ENCODE measurements at regions not wholly inside any gene's neighbourhood (a gene's known extent, or its start where the extent isn't known, plus 50 kb on each side); places are given as distances from the start of the nearest gene placed in this dataset.

DNA sequence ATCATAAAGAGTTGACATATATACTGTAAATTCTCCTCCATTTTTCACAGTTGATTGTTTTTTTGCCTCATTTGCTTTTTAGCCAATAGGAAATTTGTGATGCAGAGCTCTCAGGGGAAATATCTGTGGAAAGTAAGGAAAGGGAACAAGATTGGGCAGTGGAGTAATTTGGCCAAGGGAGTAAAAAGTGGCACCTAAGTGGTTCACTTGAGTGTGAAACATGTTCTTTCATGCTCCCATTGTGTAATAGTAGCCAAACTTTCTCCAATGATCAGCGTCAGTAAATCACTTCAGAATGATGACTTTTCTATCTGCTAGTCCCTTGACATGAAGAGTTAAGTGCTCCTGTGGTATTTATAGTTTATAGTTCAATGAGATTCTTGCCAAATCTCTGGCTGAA is 141.9 kb upstream of the KCNJ3 start:
- Histone ChIP-seq H3K9me2 (replicated peaks; ENCODE audit: insufficient read depth) (no peaks in the 10 kb centered on the region), H4K20me1 (ENCODE audit: insufficient read depth, poor library complexity, severe bottlenecking) (no peaks in the 10 kb centered on the region), H2AFZ (no peak overlapping the region), H3K79me2 (no peaks in the 10 kb centered on the region), H3K27me3 (no peaks in the 10 kb centered on the region), H3K4me2 (no peak overlapping the region), H3K9me3 (ENCODE audit: low read depth) (no peaks in the 10 kb centered on the region), H3K4me1 (ENCODE audit: insufficient read depth) (no peaks in the 10 kb centered on the region), H3K36me3 (replicated peaks; ENCODE audit: insufficient read depth, low read depth) (no peaks in the 10 kb centered on the region), H3K27ac (no peak overlapping the region), H3K4me3 (no peak overlapping the region)
- no peak for DNase-seq (ENCODE audit: low spot score)
- TF ChIP-seq EZH2phosphoT487 (IDR thresholded peaks at IDR 0.05; ENCODE audit: low read depth, severe bottlenecking, unreplicated experiment): no peak
- no peak for TF ChIP-seq EZH2 (IDR thresholded peaks at IDR 0.05; ENCODE audit: borderline replicate concordance)
- TF ChIP-seq, protein P1, sequence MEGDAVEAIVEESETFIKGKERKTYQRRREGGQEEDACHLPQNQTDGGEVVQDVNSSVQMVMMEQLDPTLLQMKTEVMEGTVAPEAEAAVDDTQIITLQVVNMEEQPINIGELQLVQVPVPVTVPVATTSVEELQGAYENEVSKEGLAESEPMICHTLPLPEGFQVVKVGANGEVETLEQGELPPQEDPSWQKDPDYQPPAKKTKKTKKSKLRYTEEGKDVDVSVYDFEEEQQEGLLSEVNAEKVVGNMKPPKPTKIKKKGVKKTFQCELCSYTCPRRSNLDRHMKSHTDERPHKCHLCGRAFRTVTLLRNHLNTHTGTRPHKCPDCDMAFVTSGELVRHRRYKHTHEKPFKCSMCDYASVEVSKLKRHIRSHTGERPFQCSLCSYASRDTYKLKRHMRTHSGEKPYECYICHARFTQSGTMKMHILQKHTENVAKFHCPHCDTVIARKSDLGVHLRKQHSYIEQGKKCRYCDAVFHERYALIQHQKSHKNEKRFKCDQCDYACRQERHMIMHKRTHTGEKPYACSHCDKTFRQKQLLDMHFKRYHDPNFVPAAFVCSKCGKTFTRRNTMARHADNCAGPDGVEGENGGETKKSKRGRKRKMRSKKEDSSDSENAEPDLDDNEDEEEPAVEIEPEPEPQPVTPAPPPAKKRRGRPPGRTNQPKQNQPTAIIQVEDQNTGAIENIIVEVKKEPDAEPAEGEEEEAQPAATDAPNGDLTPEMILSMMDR (IDR thresholded peaks at IDR 0.05; ENCODE audit: poor library complexity): no peak
- WGBS (ENCODE audit: low lambda C conversion rate, missing lambda C conversion rate): 79% methylated on average over 1 of the region's 1 CpG

DNA sequence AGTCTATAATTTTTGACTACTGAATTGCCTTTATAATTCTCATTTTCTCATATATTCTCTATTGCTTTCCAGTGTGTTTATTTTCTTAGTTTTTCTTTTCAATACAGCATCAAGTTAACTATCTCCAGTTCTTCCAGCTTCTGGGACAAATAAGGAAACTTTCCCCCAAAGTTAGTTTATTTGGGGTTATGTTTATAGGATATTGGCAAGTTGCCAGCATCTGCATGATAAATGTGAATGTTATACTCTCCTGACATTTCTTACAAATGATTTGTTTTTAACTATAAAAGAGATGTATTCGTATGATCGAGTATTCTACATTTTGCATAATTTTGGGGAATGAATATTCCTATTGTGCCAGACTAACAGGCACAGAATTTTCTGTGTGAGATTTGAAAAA is 140.6 kb upstream of the KCNJ3 start:
- H2AFZ ChIP-seq: no peak overlapping the region
- H3K4me2 ChIP-seq: no peak overlapping the region
- no peak overlapping the region for H3K4me3 ChIP-seq
- DNase-seq (ENCODE audit: low spot score): no peak
- no peak overlapping the region for H3K27ac ChIP-seq
- no peaks in the 10 kb centered on the region for H3K27me3 ChIP-seq
- TF ChIP-seq EZH2 (IDR thresholded peaks at IDR 0.05; ENCODE audit: borderline replicate concordance) (no peak), EZH2phosphoT487 (IDR thresholded peaks at IDR 0.05; ENCODE audit: low read depth, severe bottlenecking, unreplicated experiment) (no peak)
- TF ChIP-seq, protein P1 (IDR thresholded peaks at IDR 0.05; ENCODE audit: poor library complexity): no peak
- H3K9me3 ChIP-seq (ENCODE audit: low read depth): no peaks in the 10 kb centered on the region
- 91% methylated on average over 2 of the region's 2 CpGs for WGBS (ENCODE audit: low lambda C conversion rate, missing lambda C conversion rate)
- no peaks in the 10 kb centered on the region for H3K9me2 ChIP-seq (replicated peaks; ENCODE audit: insufficient read depth)
- H3K36me3 ChIP-seq (replicated peaks; ENCODE audit: insufficient read depth, low read depth): no peaks in the 10 kb centered on the region
- no peaks in the 10 kb centered on the region for H4K20me1 ChIP-seq (ENCODE audit: insufficient read depth, poor library complexity, severe bottlenecking)
- no peaks in the 10 kb centered on the region for H3K79me2 ChIP-seq
- H3K4me1 ChIP-seq (ENCODE audit: insufficient read depth): no peaks in the 10 kb centered on the region

DNA sequence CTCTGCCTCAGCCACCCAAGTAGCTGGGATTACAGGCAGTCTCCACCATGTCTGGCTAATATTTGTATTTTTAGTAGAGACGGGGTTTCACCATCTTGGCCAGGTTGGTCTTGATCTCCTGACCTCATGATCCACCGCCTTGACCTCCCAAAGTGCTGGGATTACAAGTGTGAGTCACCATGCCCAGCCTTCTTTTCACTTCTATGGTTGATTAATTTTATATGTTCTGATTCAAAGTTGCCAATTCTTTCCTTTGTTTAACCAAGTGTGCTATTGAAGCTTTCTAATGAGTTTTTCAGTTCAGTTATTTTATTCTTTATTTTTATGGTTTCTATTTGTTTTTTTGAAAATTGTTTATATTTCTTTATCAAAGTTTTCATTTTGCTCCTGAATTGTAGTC is 133.1 kb upstream of the KCNJ3 start:
- Histone ChIP-seq H3K4me2 (no peak overlapping the region), H3K79me2 (no peaks in the 10 kb centered on the region), H3K4me3 (no peak overlapping the region), H3K27me3 (no peaks in the 10 kb centered on the region), H3K27ac (no peak overlapping the region), H3K9me2 (replicated peaks; ENCODE audit: insufficient read depth) (no peaks in the 10 kb centered on the region), H3K9me3 (ENCODE audit: low read depth) (no peaks in the 10 kb centered on the region), H4K20me1 (ENCODE audit: insufficient read depth, poor library complexity, severe bottlenecking) (no peaks in the 10 kb centered on the region), H3K4me1 (ENCODE audit: insufficient read depth) (no peaks in the 10 kb centered on the region), H3K36me3 (replicated peaks; ENCODE audit: insufficient read depth, low read depth) (no peaks in the 10 kb centered on the region), H2AFZ (no peak overlapping the region)
- no peak for TF ChIP-seq EZH2phosphoT487 (IDR thresholded peaks at IDR 0.05; ENCODE audit: low read depth, severe bottlenecking, unreplicated experiment)
- TF ChIP-seq EZH2 (IDR thresholded peaks at IDR 0.05; ENCODE audit: borderline replicate concordance): no peak
- TF ChIP-seq, protein P1 (IDR thresholded peaks at IDR 0.05; ENCODE audit: poor library complexity): no peak
- WGBS (ENCODE audit: low lambda C conversion rate, missing lambda C conversion rate): 94% methylated on average over 2 of the region's 2 CpGs
- no peak for DNase-seq (ENCODE audit: low spot score)

DNA sequence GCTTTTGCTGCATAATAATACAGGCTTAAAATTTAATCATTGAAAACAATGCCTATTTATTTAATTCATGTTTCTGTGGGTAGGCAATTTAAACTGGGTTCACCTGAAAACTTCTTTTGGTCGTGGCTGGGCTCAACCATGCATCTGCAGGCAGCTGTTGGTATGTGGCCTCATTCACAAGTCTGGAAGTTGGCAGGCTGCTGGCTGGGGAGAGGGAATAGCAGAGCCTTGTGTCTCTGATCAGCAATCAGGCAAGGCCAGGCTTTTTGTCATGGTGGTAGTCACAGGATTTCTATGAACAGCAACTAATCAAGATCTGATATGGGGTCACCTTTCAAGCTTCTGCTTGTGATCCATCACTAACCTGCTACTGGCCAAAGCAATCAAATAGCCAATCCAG is 130.1 kb upstream of the KCNJ3 start:
- H2AFZ ChIP-seq: no peak overlapping the region
- no peak overlapping the region for H3K4me2 ChIP-seq
- TF ChIP-seq EZH2 (IDR thresholded peaks at IDR 0.05; ENCODE audit: borderline replicate concordance) (no peak), EZH2phosphoT487 (IDR thresholded peaks at IDR 0.05; ENCODE audit: low read depth, severe bottlenecking, unreplicated experiment) (no peak)
- TF ChIP-seq, protein P1 (IDR thresholded peaks at IDR 0.05; ENCODE audit: poor library complexity): no peak
- H3K9me3 ChIP-seq (ENCODE audit: low read depth): no peaks in the 10 kb centered on the region
- H3K79me2 ChIP-seq: no peaks in the 10 kb centered on the region
- 43% methylated on average over 1 of the region's 1 CpG for whole genome bisulfite sequencing (ENCODE audit: low lambda C conversion rate, missing lambda C conversion rate)
- H4K20me1 ChIP-seq (ENCODE audit: insufficient read depth, poor library complexity, severe bottlenecking): no peaks in the 10 kb centered on the region
- no peaks in the 10 kb centered on the region for H3K27me3 ChIP-seq
- H3K9me2 ChIP-seq (replicated peaks; ENCODE audit: insufficient read depth): no peaks in the 10 kb centered on the region
- no peaks in the 10 kb centered on the region for H3K36me3 ChIP-seq (replicated peaks; ENCODE audit: insufficient read depth, low read depth)
- no peak overlapping the region for H3K27ac ChIP-seq
- no peaks in the 10 kb centered on the region for H3K4me1 ChIP-seq (ENCODE audit: insufficient read depth)
- no peak overlapping the region for H3K4me3 ChIP-seq
- DNase-seq (ENCODE audit: low spot score): no peak

Measured in hepatocyte (in vitro differentiated cells).